GM13977 (cell line): ENCODE measurements at regions not wholly inside any gene's neighbourhood (a gene's known extent, or its start where the extent isn't known, plus 50 kb on each side); places are given as distances from the start of the nearest gene placed in this dataset.

Experiments used
- DNase-seq: peaks from one replicate; pipeline ENCODE4 v3.0.0; 2012; ENCODE audit warnings: low spot score
- CTCF ChIP-seq: IDR thresholded peaks from 2 replicates; pipeline ENCODE4 v1.5.1; 2012; ENCODE audit warnings: mild to moderate bottlenecking, control low read depth; ENCODE audit not compliant: insufficient read depth; ENCODE audit errors: extremely low read depth, missing control alignments
- in situ Hi-C: fragments of 300-500 bp; cut with MboI; formaldehyde crosslinking; loops from one replicate; pipeline ENCODE4 v1.12.0; 2022; ENCODE audit warnings: low sequenced_read_pairs, low pct_unique_long_range_greater_than_20kb, mixed read lengths, inconsistent platforms; ENCODE audit not compliant: unreplicated experiment

GRCh38 chr14:41972531-41972930 lies 365.9 kb downstream of the LRFN5 start:
- in situ Hi-C loops: no loop called here
- DNase-seq: no peak
- TF ChIP-seq CTCF: no peak

- no peak for TF ChIP-seq CTCF
- DNase-seq: no peak
- in situ Hi-C loops: no loop called here
Observed at GRCh38 chr14:41960281-41960680, 353.6 kb downstream of the LRFN5 start.

- in situ Hi-C loops: no loop called here
- no peak for DNase-seq
- no peak for TF ChIP-seq CTCF
Observed at GRCh38 chr14:41957459-41957858, 350.8 kb downstream of the LRFN5 start.
